OCI-M1 (cell line): ENCODE measurements at regions not wholly inside any gene's neighbourhood (a gene's known extent, or its start where the extent isn't known, plus 50 kb on each side); places are given as distances from the start of the nearest gene placed in this dataset.
"Not testable (repeated sequence)": the region's sequence is repeated elsewhere in the genome, so short reads cannot be mapped to it uniquely, and the experiment has no call there.

Experiments
- DNase-seq: peaks from one replicate; lab custom pipeline; 2025; lab: John Stamatoyannopoulos, UW

GRCh38 chr14:66015071-66015780 lies 470.9 kb upstream of the CCDC196 start:
- DNase-seq: no peak

GRCh38 chr14:66017927-66018326 lies 468.2 kb upstream of the CCDC196 start:
- no peak for DNase-seq

DNA sequence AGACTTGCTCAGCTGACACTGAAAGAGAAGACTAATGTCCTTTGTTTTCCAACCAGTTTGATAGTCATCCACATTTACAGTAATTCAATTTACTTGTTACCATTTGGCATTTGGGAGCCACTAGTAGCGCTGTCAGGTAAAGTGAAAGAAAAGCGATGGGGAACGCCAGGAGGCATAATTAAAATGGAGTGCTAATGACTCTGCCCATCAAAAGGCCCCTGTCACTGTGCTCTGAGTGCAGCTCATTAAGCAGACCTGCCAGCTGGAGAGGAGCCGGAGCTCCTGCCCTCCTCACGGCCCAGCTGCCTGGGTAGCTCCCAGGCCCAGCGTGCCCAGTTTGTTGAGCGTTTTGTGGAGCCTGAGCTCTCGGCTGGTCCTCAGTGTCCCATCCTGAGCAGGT lies 463.6 kb upstream of the CCDC196 start:
- no peak for DNase-seq

- DNase-seq: no peak
Measured at GRCh38 chr14:66025779-66026178, 460.4 kb upstream of the CCDC196 start.

GRCh38 chr14:66031981-66032380 lies 454.2 kb upstream of the CCDC196 start:
- DNase-seq: not testable (repeated sequence)

DNA sequence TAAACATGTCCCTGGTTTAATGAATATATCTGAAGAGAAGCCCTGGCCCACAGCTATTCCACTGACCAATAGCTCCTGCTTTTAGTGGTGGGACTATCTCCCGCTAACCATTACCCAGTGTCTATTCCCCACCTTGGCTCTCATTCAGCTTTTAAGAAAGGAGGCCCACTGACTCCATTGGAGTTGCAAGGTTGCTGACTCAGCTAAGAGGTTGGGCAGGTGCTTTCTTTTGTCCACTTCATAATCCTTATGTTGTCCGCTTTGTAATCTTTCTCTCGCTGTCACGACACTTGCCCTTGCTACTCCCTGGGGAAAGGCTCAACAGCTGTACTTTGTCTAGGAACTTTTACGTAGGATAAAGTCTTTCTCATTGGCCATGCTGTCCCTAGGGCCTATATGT lies 453.4 kb upstream of the CCDC196 start:
- no peak for DNase-seq

- no peak for DNase-seq
Measured at GRCh38 chr14:66036547-66036946, 449.6 kb upstream of the CCDC196 start.

GRCh38 chr14:66037361-66037760 lies 448.8 kb upstream of the CCDC196 start:
- no peak for DNase-seq

DNA sequence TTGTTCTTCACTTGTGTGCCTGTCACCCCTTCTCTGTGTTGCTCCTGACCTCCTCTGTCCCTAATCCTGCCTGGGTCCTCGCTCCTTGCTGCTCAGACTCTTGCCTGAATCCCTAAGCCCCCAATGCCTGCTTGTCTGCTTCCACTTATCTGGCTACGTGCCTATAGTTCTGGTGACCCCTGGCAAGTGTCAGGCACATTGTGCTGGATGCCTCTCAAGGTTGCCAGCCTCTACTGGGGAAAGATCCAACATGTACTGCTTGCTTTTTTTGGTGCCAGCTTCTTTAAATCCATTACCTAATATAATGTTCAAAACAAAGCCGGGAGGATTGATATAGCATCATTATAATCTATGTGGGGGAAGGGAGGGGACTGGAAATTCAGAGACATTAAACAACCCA lies 448.0 kb upstream of the CCDC196 start:
- DNase-seq: no peak

DNA sequence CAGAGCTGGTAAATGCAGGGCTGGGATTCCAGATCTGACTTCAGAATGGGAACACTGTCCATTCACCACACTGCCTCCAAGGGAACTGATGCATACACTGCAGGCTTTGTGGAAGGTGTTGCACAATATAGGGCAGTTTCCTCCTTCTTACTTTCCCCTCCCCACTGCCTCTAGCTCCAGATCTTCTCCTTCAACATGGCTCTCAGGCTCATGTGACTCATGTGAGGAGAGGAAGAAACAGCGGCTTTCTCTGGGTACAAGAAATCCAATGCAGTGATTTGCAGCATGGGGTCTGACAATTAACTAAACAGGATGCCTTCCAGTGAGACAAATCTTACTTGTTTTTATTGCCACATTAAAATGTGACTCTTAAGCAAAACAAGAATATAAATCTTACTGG lies 447.6 kb upstream of the CCDC196 start:
- peak; percentile 25 for DNase-seq

- DNase-seq: no peak
Measured at GRCh38 chr14:66039495-66039894, 446.7 kb upstream of the CCDC196 start.

DNA sequence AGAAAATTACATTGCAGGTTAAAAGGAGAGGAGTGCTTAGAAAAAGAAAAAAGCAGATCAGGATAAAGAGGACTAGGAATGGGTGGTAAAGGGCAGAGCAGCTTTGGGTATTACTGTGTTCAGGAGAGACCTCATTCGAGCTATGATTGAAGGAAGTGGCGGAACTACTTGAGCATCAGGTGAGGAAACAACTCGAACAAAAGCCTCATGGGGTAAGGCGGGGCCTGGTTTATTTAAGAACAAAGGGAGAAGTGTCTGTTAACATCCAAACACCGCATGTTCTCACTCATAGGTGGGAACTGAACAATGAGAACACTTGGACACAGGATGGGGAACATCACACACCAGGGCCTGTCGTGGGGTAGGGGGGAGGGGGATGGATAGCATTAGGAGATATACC lies 444.6 kb upstream of the CCDC196 start:
- no peak for DNase-seq

- no peak for DNase-seq
Measured at GRCh38 chr14:66043921-66044320, 442.2 kb upstream of the CCDC196 start.

DNA sequence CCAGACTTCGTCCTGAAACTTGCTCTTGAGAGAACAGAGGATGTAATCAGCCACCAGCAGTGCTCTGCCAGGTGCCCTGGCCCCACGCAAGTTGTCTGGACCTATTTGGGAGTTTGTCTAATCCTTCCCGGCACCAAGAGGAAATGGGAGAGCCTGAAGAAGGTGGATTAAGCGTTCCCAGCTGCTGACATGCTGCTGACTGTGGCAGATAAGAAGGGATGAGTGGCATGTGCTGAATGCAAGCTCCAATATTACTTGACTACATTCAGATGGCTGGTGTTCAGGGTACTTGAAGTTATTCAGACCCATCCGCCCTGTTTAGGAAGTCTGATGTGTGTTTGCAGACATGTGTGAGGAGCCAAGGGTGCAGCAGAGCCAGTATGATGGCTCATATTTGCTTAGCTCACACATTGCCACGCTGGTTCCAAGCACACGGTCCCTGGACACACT lies 440.6 kb upstream of the CCDC196 start:
- no peak for DNase-seq

GRCh38 chr14:66046035-66046434 lies 440.1 kb upstream of the CCDC196 start:
- DNase-seq: no peak

DNA sequence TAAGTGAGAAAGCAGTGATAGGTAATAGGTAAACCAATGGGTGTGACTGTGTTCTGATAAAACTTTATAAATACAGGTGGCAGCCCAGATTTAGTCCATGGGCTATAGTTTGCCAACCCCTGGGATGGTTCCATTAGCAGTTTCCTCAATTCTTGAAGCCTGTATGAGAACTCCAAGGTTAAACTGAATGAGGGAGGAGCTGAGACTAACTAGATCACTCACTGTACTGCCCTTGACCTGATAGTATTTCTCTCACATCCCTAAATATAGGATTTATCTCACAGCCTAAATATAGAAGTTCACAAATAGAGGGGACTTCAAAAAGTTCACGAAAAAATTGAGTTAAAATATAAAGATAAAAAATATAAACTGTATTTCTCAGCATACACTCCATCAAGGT lies 439.6 kb upstream of the CCDC196 start:
- DNase-seq: no peak

- DNase-seq: no peak
Measured at GRCh38 chr14:66056268-66056907, 429.8 kb upstream of the CCDC196 start.

DNA sequence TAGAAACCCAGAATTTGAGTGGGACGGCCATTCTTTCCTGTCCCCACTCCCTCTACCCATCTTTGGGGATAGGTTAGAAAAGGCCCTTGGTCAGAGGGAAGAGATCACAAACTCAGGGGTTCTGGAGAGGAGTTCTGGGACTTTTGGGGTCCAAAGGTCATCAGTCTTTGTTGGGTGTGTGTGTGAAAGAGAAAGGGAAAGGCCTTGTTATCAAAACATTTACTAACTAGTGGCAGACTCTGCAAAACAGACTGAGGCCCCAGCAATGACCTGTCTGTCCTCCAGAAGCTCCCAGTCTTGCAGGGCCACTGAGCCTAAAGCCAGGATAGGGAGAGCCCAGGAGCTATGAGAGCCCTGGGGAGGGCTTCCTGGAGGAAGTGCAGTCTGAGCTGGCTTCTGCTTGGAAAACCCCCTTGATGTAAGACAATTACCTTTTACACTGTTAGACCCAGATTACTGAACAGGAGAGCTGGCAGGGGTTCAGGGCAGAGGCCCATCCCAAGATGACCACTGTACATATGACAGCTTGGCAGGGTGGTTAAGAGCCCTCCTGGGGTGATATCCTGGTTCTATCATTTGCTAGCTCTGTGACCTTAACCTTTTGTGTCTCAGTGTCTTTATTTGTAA lies 429.1 kb upstream of the CCDC196 start:
- no peak for DNase-seq

- DNase-seq: no peak
Measured at GRCh38 chr14:66065188-66065587, 421.0 kb upstream of the CCDC196 start.

GRCh38 chr14:66066981-66067776 lies 419.0 kb upstream of the CCDC196 start:
- no peak for DNase-seq

DNA sequence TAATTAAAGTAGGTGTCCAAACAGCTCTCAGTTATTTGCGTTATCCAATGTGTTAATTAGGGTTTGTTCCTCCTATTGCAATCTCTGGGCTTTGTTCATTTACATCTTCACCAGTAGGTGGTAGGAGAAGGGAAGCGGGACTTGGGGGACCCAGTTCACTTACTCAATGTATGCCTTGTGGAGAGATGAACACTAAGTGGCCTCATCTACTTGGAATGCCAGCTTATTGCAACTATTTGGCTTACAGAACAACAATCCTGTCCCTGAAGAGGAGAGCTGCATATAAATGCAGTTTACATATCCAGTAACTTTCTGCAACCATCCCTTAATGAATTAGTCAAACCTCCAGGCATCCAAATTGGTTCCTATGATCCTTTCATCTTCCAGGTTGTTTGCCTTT lies 417.1 kb upstream of the CCDC196 start:
- DNase-seq: no peak

GRCh38 chr14:66069830-66070541 lies 416.2 kb upstream of the CCDC196 start:
- DNase-seq: no peak
